NCI-H524 treated with DMSO at 0.1 percent for 48 hours (cell line): ENCODE measurements at regions not wholly inside any gene's neighbourhood (a gene's known extent, or its start where the extent isn't known, plus 50 kb on each side); places are given as distances from the start of the nearest gene placed in this dataset.

Experiments
- DNase-seq: peaks from one replicate; lab custom pipeline; 2025; lab: John Stamatoyannopoulos, UW

GRCh38 chr4:35541146-35541887 is 703.0 kb downstream of the ARAP2 start:
- no peak for DNase-seq

DNA sequence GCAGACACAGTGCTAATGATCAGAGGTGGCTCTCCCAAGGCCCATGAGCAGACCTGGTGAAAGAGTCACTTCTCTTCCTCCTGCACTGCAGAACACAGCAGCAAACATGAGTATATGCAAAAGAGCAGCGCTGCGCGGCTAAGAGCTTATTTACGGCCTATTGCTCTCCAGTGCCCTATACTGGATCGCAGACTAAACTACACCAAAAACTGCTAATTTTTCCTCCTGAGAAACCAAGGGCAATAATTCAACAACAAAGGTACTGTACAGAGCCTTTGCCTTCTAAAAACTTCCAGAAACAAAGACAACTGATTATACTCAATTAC is 702.5 kb downstream of the ARAP2 start:
- no peak for DNase-seq

DNA sequence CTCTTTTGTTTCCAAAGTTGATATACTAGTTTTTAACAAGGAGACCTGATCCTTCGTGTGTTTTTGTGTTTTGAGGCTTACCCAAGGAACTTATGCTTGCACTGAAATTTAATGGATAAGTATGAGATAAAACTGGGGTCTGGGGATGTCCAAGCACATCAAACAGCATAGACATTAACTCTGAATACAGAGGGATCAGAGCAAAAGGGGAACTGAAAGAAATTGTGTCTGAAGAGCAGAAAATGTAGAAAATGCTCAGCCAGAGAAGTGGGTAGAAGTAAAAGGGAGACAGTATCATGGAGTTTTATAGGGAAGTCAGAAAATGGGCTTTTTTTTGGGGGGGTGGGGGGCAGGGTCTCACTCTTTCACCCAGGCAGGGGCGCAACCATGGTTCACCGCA is 695.4 kb downstream of the ARAP2 start:
- no peak for DNase-seq

DNA sequence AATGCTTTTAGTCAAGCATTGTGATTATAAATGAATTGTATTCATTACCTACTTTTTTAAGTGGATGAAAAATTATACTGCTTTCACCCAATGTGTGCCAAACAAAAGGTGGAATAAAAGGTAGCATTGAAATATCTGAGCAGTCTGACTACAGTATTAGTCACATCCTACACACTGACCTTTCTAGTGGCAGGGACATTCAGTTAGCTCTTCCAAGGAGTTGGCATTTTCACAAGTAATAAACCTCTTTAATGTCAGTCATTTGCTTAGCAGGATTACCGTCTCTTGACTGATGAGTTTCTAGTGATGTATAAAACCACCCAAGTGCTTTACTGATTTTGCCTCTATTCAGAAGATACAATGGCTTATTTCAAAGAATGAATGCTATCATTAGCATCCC is 687.9 kb downstream of the ARAP2 start:
- no peak for DNase-seq

DNA sequence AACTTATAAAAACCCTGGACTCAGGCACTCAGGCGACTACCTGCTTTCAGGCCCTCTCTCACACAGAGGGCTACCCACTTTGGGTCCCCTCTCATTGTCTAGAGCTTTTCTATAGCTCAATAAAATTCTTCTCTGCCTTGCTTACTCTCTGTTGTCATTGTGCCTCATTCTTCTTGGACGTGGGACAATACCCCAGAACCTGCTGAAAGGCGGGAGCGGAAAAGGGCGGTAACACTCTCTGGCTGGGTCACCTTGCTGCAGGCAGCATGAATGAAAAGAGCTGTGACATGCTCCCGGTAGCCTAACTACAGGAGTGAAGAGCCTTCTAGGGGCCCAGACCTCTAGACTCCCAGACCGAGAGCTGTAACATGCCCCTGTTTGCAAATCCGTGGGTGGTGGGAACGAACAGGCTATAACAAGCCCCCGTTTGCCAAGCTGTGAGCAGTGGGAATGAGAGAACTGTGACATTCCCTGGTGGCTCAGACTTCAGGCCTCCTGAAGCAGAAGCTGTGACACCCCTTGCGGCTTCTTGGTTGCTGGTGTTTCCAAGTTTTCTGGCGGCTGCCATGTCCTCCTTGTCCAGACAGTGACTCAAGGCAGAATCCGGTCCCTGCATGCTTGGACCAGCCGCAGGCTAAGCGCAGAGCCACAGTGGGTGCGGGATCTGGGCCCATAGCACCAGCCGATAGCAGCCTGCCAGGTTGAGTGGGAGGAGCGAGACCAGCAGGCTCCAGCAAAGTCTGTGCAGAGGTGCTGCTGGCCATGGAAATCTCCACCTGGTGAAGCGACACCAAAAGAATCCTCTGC is 684.6 kb downstream of the ARAP2 start:
- no peak for DNase-seq

GRCh38 chr4:35562861-35563260 is 681.5 kb downstream of the ARAP2 start:
- no peak for DNase-seq

GRCh38 chr4:35565640-35566039 is 678.7 kb downstream of the ARAP2 start:
- DNase-seq: no peak

- DNase-seq: no peak
These were observed 653.3 kb downstream of the ARAP2 start for GRCh38 chr4:35591035-35591434.

DNA sequence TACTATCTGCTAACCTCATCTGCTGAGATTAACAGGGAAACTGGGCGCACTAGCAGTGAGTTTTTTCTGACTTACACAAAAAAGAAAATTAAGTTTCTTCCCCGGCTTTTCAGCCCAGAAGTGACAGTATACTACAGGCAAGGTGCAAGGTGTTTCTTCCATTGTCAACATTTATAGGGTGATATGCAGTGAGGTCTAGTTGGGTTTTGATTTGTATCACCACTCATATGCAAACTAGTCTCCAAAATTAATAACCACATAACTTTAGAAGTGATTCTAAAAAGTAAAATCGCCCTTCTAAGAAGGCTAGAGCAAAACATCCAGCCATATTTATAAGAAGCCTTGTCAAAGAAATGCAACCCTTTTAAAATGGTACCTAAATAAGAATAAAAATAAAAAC is 640.1 kb downstream of the ARAP2 start:
- no peak for DNase-seq

- DNase-seq: no peak
These were observed 639.6 kb downstream of the ARAP2 start for GRCh38 chr4:35604724-35605123.

- DNase-seq: no peak
These were observed 636.1 kb downstream of the ARAP2 start for GRCh38 chr4:35608205-35608604.

GRCh38 chr4:35614120-35614519 is 630.2 kb downstream of the ARAP2 start:
- no peak for DNase-seq

DNA sequence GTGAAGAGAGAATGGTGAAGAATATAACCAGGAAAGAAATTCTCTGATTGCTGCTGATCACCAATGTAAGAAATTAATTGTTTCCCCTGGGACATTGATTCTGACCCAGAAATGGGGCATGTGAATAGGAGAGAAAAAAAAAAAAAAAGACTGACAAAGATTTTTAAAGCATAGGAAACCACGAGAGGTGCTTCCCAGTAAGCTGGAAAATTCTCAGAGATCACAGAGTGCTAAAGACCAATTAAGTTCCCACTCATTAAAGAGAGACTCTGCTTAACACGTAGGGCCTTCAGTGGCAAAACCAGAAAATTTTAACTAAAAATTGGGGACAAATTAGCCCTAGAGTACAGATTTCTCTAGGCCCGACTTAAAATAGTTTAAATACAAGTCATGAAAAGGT is 604.4 kb downstream of the ARAP2 start:
- DNase-seq: no peak

DNA sequence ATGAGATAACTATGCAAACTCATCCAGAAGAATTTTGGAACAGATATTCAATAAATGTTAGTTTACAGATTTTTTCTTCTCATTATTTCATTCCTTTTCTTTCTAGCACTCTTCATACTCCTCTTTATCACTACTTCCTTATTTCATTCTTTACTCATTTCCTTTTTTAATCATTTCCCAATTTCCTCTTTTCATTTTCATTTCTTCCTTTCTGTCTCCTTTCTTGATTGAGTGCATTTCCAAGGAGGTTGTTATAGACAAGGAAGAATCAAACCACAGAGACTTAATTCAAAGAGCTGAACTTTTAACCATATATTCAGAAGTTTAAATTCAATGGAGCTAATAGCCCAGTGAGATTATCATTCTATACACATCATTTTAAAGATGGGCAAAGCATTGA is 600.7 kb downstream of the ARAP2 start:
- DNase-seq: no peak

DNA sequence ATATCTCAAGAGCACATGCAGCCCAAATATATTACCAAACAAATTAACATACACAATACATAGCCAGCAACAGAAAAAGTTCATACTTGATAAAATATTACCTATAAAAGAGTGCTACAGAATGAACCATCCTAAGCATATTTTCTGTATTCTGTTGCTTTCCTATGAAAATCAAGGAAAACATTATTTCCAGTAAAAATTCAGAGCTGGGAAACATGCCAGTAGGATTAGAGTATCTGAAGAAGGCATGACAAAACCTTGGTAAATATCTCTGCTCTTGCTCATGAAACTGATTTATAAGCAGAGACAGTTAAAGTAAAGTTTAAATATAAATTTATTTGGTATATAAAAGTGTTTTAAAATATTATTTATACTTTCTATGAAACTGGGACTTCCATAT is 599.7 kb downstream of the ARAP2 start:
- no peak for DNase-seq

DNA sequence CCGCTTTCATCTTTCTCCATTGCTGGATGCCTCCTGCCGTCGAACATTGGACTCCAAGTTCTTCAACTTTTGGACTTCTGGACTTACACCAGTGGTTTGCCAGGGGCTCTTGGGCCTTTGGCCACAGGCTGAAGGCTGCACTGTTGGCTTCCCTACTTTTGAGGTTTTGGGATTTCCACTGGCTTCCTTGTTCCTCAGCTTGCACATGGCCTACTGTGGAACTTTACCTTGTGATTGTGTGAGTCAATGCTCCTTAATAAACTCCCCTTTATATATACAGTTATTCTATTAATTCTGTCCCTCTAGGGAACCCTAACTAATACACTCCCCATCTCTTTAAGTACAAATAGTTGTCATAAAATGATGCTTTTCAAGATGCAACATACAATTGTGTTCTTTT is 595.3 kb downstream of the ARAP2 start:
- DNase-seq: no peak

GRCh38 chr4:35649778-35650177 is 594.5 kb downstream of the ARAP2 start:
- DNase-seq: no peak

DNA sequence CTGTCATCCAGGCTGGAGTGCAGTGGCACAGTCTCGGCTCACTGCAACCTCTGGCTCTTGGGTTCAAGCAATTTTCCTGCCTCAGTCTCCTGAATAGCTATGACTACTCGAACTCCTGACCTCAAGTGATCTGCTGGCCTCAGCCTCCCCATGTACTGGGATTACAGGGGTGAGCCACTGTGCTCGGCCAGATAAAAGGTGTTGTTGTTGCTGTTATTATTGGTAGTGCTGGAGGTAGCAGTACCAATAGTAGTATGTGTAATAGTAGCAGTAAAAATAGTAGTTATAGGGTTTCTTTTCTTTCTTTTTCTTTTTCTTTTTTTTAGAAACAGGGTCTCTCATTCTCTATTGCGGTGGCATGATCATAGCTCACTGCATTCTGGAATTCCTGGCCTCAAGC is 592.1 kb downstream of the ARAP2 start:
- DNase-seq: no peak

DNA sequence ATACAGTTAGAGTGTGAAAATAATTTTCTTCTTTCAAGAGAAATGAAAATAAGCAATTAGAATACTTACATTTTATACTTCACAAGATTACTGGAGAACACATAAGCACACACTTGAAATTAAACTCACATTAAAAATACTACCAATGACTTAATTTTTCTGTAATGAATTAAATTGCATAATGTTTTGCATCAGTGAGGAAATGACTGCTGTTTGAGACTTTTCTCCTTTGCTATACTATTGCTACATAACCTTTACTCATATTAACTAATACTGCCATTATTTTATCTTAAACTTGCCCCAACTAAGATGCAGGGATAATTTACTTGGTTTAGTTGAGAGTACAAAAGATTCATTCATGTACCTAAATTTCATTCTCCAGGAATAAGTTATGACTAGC is 590.9 kb downstream of the ARAP2 start:
- DNase-seq: no peak

DNA sequence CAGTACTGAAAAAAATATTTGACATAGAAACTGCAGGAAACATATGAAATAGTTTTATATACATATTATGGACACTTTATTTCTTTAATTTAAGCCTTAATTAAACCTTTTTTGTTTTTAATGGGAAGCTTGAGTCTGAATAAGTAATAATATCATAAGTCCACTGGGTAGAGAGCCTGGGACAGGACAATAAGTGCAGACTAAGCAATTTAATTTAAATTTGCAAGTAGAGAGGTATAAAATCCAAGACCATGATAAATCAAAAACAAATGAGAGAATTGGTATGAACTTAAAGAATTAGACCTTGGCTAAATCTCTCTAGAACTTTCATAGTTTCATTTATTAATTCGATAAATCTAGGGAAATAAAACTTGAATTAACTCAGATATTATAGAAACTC is 571.2 kb downstream of the ARAP2 start:
- no peak for DNase-seq

GRCh38 chr4:35684755-35685154 is 559.6 kb downstream of the ARAP2 start:
- DNase-seq: no peak

- peak; percentile 74 for DNase-seq
These were observed 554.4 kb downstream of the ARAP2 start for GRCh38 chr4:35689870-35690269.

DNA sequence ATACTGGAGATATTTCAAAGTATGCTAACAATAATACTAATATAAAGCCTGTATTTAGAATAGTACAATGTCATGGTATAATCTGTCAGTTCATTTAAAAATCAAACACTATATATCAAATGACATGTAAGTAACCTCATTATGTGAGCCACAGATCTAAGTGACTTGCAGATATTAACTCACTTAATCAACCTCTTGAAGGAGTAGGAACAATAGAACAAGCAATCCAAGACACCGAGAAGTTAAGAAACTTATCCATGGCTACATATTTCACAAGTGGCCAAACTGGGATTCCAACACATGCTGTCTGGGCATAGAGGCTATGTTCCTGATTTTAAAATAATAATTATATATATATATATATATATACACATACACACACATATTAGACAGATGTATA is 554.0 kb downstream of the ARAP2 start:
- no peak for DNase-seq

GRCh38 chr4:35695003-35695402 is 549.3 kb downstream of the ARAP2 start:
- no peak for DNase-seq
